ENCODE measurements at regions not wholly inside any gene's neighbourhood (a gene's known extent, or its start where the extent isn't known, plus 50 kb on each side); places are given as distances from the start of the nearest gene placed in this dataset.

DNA sequence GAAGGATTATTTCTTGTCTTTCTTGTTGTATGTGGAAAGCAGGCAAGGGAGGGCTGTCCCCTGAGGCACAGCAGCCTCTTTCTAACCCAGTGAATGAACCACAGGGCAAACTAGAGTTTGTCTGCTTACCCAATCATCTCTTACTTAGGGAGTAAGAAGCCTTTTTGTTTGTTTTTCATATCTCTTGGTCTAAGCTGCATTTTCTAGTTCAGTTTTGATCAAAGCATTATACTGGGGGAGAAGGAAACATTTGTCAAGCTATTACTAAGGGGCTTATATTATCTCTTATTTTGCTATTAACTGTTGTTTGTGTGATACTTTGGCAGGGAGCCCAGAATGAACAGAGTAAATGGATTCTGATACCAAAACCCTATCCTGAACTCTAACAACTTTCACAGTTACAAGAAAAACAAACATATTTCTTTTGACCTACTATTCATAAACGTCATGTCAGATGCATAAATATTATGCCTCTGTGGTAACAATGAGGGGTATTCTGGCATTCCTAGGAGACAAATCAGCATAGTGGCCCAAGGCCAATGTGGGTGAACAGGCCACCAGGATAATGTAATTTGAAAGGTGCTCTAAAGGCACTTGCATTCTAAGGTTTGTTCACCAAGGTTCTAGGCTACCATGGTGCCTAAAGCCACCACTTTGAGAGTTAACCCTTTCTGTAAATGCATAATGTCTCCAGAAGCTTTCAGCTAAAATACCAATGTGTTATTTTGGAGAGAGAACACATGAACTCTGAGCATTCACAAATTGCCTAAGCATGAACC lies 271.6 kb upstream of the ZPLD1 start:
- Histone ChIP-seq H3K4me1 (peaks cover 0 to 4% of the 10 kb centered on the region in 2 donors), H3K36me3 (no peaks in the 10 kb centered on the region), H3K27me3 (no peaks in the 10 kb centered on the region), H3K27ac (peak overlapping the region in 2 of 4 donors; percentile 2 to 10), H3K4me3 (no peak overlapping the region), H3K9me3 (no peaks in the 10 kb centered on the region)
- DNase-seq (peak; percentile 11 to 50), ATAC-seq (peak; percentile 47 to 68)
- TF ChIP-seq, protein P1, sequence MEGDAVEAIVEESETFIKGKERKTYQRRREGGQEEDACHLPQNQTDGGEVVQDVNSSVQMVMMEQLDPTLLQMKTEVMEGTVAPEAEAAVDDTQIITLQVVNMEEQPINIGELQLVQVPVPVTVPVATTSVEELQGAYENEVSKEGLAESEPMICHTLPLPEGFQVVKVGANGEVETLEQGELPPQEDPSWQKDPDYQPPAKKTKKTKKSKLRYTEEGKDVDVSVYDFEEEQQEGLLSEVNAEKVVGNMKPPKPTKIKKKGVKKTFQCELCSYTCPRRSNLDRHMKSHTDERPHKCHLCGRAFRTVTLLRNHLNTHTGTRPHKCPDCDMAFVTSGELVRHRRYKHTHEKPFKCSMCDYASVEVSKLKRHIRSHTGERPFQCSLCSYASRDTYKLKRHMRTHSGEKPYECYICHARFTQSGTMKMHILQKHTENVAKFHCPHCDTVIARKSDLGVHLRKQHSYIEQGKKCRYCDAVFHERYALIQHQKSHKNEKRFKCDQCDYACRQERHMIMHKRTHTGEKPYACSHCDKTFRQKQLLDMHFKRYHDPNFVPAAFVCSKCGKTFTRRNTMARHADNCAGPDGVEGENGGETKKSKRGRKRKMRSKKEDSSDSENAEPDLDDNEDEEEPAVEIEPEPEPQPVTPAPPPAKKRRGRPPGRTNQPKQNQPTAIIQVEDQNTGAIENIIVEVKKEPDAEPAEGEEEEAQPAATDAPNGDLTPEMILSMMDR (IDR thresholded peaks at IDR 0.05 in 4 of 5, conservative IDR thresholded peaks at IDR 0.05 in 1 of 5), result no peak
- TF ChIP-seq POLR2A (IDR thresholded peaks at IDR 0.05), result no peak
- in situ Hi-C loops (cut with MboI; ENCODE audit: low sequenced_read_pairs in 4 of 4) (no loop called here), intact Hi-C loops (cut with DNase I; ENCODE audit: low total_unique reads) (no loop called here)

GRCh38 chr3:102163818-102164154 lies 271.0 kb upstream of the ZPLD1 start:
- Histone ChIP-seq H3K4me1 (peaks cover 0 to 4% of the 10 kb centered on the region in 2 donors), H3K27ac (peak overlapping the region in 1 of 4 donors; percentile 10), H3K27me3 (no peaks in the 10 kb centered on the region), H3K36me3 (no peaks in the 10 kb centered on the region), H3K4me3 (no peak overlapping the region), H3K9me3 (no peaks in the 10 kb centered on the region)
- DNase-seq (no peak), ATAC-seq (no peak)
- no peak for TF ChIP-seq POLR2A (IDR thresholded peaks at IDR 0.05)
- TF ChIP-seq, protein P1 (IDR thresholded peaks at IDR 0.05 in 4 of 5, conservative IDR thresholded peaks at IDR 0.05 in 1 of 5), result no peak
- in situ Hi-C loops (cut with MboI; ENCODE audit: low sequenced_read_pairs in 4 of 4) (no loop called here), intact Hi-C loops (cut with DNase I; ENCODE audit: low total_unique reads) (no loop called here)

- in situ Hi-C loops (cut with MboI; ENCODE audit: low sequenced_read_pairs in 4 of 4) (no loop called here), intact Hi-C loops (cut with DNase I; ENCODE audit: low total_unique reads) (no loop called here)
- no peak overlapping the region for H3K27ac ChIP-seq
- H3K9me3 ChIP-seq, result no peaks in the 10 kb centered on the region
- H3K4me1 ChIP-seq, result peaks cover 0 to 4% of the 10 kb centered on the region in 2 donors
- H3K36me3 ChIP-seq, result no peaks in the 10 kb centered on the region
- ATAC-seq (no peak), DNase-seq (no peak)
- H3K27me3 ChIP-seq, result no peaks in the 10 kb centered on the region
- H3K4me3 ChIP-seq, result no peak overlapping the region
- no peak for TF ChIP-seq POLR2A (IDR thresholded peaks at IDR 0.05)
- TF ChIP-seq, protein P1 (IDR thresholded peaks at IDR 0.05 in 4 of 5, conservative IDR thresholded peaks at IDR 0.05 in 1 of 5), result no peak
Observed at GRCh38 chr3:102165367-102165766, 269.4 kb upstream of the ZPLD1 start.

DNA sequence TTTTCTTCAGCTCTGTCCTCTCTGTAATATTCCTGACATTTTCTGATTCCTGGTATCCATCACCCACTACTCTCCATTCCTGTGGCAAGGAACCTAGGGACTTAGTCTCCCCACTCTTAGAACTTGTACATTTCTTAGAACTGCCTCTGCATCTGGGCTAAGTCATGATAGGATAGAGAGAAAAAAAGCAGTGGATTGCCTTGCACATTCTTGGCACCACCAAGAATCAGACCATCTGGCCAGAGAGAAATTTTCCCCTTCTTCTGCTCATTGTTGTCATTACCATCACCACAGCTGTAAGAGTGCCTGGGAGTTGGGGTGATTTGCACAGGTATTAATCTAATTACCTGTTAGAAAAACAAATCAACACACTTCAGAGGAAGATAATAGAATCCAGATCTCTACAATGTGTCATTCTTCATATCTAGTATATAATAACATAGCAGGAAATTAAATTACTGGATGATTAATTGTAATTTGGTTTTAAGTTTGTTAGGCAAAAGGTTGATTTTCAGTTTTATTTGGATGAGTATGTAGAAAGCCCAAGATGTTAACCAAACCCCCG lies 264.8 kb upstream of the ZPLD1 start:
- Histone ChIP-seq H3K36me3 (no peaks in the 10 kb centered on the region), H3K4me3 (no peak overlapping the region), H3K9me3 (no peaks in the 10 kb centered on the region), H3K4me1 (no peaks in the 10 kb centered on the region), H3K27me3 (no peaks in the 10 kb centered on the region), H3K27ac (no peak overlapping the region)
- ATAC-seq (peak in 1 of 2 donors; percentile 14), DNase-seq (no peak)
- intact Hi-C loops (cut with DNase I; ENCODE audit: low total_unique reads), result no loop called here
- in situ Hi-C loops (cut with MboI; ENCODE audit: low sequenced_read_pairs in 4 of 4), result no loop called here
- TF ChIP-seq POLR2A (IDR thresholded peaks at IDR 0.05), result no peak
- TF ChIP-seq, protein P1 (IDR thresholded peaks at IDR 0.05 in 4 of 5, conservative IDR thresholded peaks at IDR 0.05 in 1 of 5), result no peak

Measured in gastrocnemius medialis (tissue), 4 donors.